HCT116 (cell line): ENCODE measurements at regions not wholly inside any gene's neighbourhood (a gene's known extent, or its start where the extent isn't known, plus 50 kb on each side); places are given as distances from the start of the nearest gene placed in this dataset.

ENCODE experiments used
- ATAC-seq: fragments of 200-7000 bp; cut with Tn5 transposase; 2 replicates; pipeline ENCODE4 v1.9.1; 2020; ENCODE audit warnings: mild to moderate bottlenecking, moderate library complexity
- BruUV-seq: library from RNA; stranded (reverse); fragments of 400-500 nt; replicated peaks from 2 replicates; lab custom pipeline; 2021; lab: Mats Ljungman, UMichigan
- CTCF ChIA-PET: fragments of 300-600 bp; sonication (Branson Sonifier 250); formaldehyde crosslinking; loops from one replicate; lab custom pipeline; 2021; ENCODE audit warnings: antibody characterized with exemption; lab: Charles Lee
- POLR2A ChIA-PET: fragments of 300-600, 350-600 bp; sonication (Branson Sonifier 250); formaldehyde crosslinking; loops from one replicate; lab custom pipeline; 2021; ENCODE audit warnings: antibody characterized with exemption; lab: Charles Lee
- RAD21 ChIA-PET, 2 experiments: fragments of 300-600 bp; sonication (Branson Sonifier 250); formaldehyde crosslinking; loops; one replicate each; lab custom pipeline; 2023; ENCODE audit warnings: low total read pairs in 2 of 2; ENCODE audit not compliant: uncharacterized antibody in 2 of 2, unreplicated experiment in 2 of 2, low non-redundant PET in 1 of 2; lab: Charles Lee
- DNase-seq: peaks from one replicate; pipeline ENCODE4 v3.0.0-alpha.2; 2010; ENCODE audit warnings: low read depth, low spot score
- H2AFZ ChIP-seq: fragments of 200-600 bp; shearing (Covaris generic), sonication (generic); 2 replicates; pipeline ENCODE4 v1.6.1; 2017; ENCODE audit warnings: low read depth, mixed run types, mixed read lengths, antibody characterized with exemption, low read length; ENCODE audit not compliant: poor library complexity, severe bottlenecking
- H3K27ac ChIP-seq: 2 replicates; pipeline ENCODE4 v1.5.1; 2012; ENCODE audit warnings: low read depth, low read length
- H3K27me3 ChIP-seq: fragments of 200-600 bp; sonication (generic); 2 replicates; pipeline ENCODE4 v1.6.1; 2016; ENCODE audit warnings: mixed run types, low read length, mixed read lengths; ENCODE audit not compliant: insufficient read depth
- H3K36me3 ChIP-seq, 2 experiments: fragments of 200-500 bp in 1 of 2; fragments of 200-600 bp in 1 of 2; sonication (Bioruptor generic) in 1 of 2; sonication (generic) in 1 of 2; 2 replicates each; pipeline versions ENCODE4 v1.5.1 to v1.6.1; 2014 to 2016; ENCODE audit warnings: low read length in 2 of 2, inconsistent platforms in 1 of 2, mixed read lengths in 1 of 2, mixed run types in 1 of 2; ENCODE audit not compliant: insufficient read depth in 2 of 2, control insufficient read depth in 1 of 2
- H3K4me1 ChIP-seq, 2 experiments: fragments of 200-600 bp in 1 of 2; sonication (generic) in 1 of 2; 2 replicates each; pipeline versions ENCODE4 v1.5.1 to v1.6.1; 2012 to 2017; ENCODE audit warnings: low read length in 2 of 2, inconsistent platforms in 1 of 2, mild to moderate bottlenecking in 1 of 2, mixed read lengths in 1 of 2, mixed run types in 1 of 2, moderate library complexity in 1 of 2; ENCODE audit not compliant: insufficient read depth in 2 of 2, control insufficient read depth in 1 of 2
- H3K4me2 ChIP-seq: fragments of 200-600 bp; sonication (generic); 2 replicates; pipeline ENCODE4 v1.6.1; 2017; ENCODE audit warnings: mixed run types, low read length, mixed read lengths
- H3K4me3 ChIP-seq, 2 experiments: fragments of 200-600 bp in 1 of 2; sonication (generic) in 1 of 2; replicated peaks in 1 of 2; 2 replicates each; pipeline ENCODE4 v1.5.1; 2011 to 2016; ENCODE audit warnings: low read length in 2 of 2, control low read depth in 1 of 2, low read depth in 1 of 2, mild to moderate bottlenecking in 1 of 2, mixed read lengths in 1 of 2, mixed run types in 1 of 2
- H3K79me2 ChIP-seq: fragments of 200-600 bp; sonication (generic); 2 replicates; pipeline ENCODE4 v1.6.1; 2017; ENCODE audit warnings: mild to moderate bottlenecking, mixed run types, low read length, moderate library complexity, mixed read lengths; ENCODE audit not compliant: insufficient read depth
- H3K9ac ChIP-seq: fragments of 200-600 bp; sonication (generic); 2 replicates; pipeline ENCODE4 v1.6.1; 2016; ENCODE audit warnings: low read length, mixed read lengths
- H3K9me2 ChIP-seq: fragments of 200-600 bp; sonication (generic), shearing (Covaris generic); 2 replicates; pipeline ENCODE4 v1.6.1; 2017; ENCODE audit warnings: mixed run types, mild to moderate bottlenecking, moderate library complexity; ENCODE audit not compliant: insufficient read depth
- H3K9me3 ChIP-seq, 2 experiments: fragments of 200-500 bp in 1 of 2; fragments of 200-600 bp in 1 of 2; sonication (Bioruptor generic) in 1 of 2; sonication (generic) in 1 of 2; 2 replicates each; pipeline ENCODE4 v1.6.1; 2014 to 2017; ENCODE audit warnings: low read length in 2 of 2, mixed read lengths in 2 of 2, inconsistent platforms in 1 of 2, low read depth in 1 of 2, mild to moderate bottlenecking in 1 of 2, mixed run types in 1 of 2, moderate library complexity in 1 of 2; ENCODE audit not compliant: control insufficient read depth in 1 of 2, insufficient read depth in 1 of 2
- H4K20me1 ChIP-seq: fragments of 200-600 bp; sonication (generic), shearing (Covaris generic); 2 replicates; pipeline ENCODE4 v1.6.1; 2017; ENCODE audit warnings: mixed run types, mild to moderate bottlenecking, moderate library complexity; ENCODE audit not compliant: insufficient read depth
- CBX3 ChIP-seq: IDR thresholded peaks from 2 replicates; pipeline ENCODE4 v1.6.1; 2012; ENCODE audit warnings: low read depth
- EGR1 ChIP-seq: IDR thresholded peaks from 2 replicates; pipeline ENCODE4 v1.6.1; 2012; ENCODE audit warnings: low read depth
- ELF1 ChIP-seq: IDR thresholded peaks from 2 replicates; pipeline ENCODE4 v1.6.1; 2012; ENCODE audit warnings: low read depth, borderline replicate concordance
- EZH2 ChIP-seq: fragments of 200-600 bp; sonication (generic); IDR thresholded peaks from 2 replicates; pipeline ENCODE4 v1.6.1; 2017; ENCODE audit warnings: antibody characterized with exemption, mixed run types
- FOSL1 ChIP-seq: IDR thresholded peaks from 2 replicates; pipeline ENCODE4 v1.6.1; 2012; ENCODE audit warnings: low read depth
- POLR2A ChIP-seq: IDR thresholded peaks from 2 replicates; pipeline ENCODE4 v1.7.0; 2011; ENCODE audit warnings: borderline replicate concordance; ENCODE audit not compliant: insufficient read depth, insufficient read length; ENCODE audit errors: extremely low read depth
- RAD21 ChIP-seq: IDR thresholded peaks from 2 replicates; pipeline ENCODE4 v1.6.1; 2012; ENCODE audit warnings: low read depth, mild to moderate bottlenecking
- SIN3A ChIP-seq: IDR thresholded peaks from 2 replicates; pipeline ENCODE4 v1.6.1; 2012; ENCODE audit warnings: low read depth
- SP1 ChIP-seq: IDR thresholded peaks from 2 replicates; pipeline ENCODE4 v1.6.1; 2012; ENCODE audit warnings: low read depth
- ZFX ChIP-seq: fragments of 450-650 bp; IDR thresholded peaks from 2 replicates; pipeline ENCODE4 v1.6.1; 2017
- ZNF274 ChIP-seq: fragments of 200-500 bp; sonication (Bioruptor generic); IDR thresholded peaks from 2 replicates; pipeline ENCODE4 v1.6.1; 2014; ENCODE audit warnings: mild to moderate bottlenecking, low read depth, low read length, inconsistent platforms
- intact Hi-C: fragments of 100-400 bp; cut with micrococcal nuclease; formaldehyde crosslinking; loops from 2 replicates; pipeline ENCODE4 v1.10.0; 2022
- TF ChIP-seq, protein P1 (sequence below): IDR thresholded peaks from 2 replicates; pipeline ENCODE4 v1.6.1; 2011; ENCODE audit warnings: mild to moderate bottlenecking, low read length, moderate library complexity; ENCODE audit not compliant: insufficient replicate concordance; ENCODE audit errors: extremely low read depth
- TF ChIP-seq, protein P2 (sequence below): IDR thresholded peaks from 2 replicates; pipeline ENCODE4 v1.6.1; 2012; ENCODE audit warnings: low read depth

DNA sequence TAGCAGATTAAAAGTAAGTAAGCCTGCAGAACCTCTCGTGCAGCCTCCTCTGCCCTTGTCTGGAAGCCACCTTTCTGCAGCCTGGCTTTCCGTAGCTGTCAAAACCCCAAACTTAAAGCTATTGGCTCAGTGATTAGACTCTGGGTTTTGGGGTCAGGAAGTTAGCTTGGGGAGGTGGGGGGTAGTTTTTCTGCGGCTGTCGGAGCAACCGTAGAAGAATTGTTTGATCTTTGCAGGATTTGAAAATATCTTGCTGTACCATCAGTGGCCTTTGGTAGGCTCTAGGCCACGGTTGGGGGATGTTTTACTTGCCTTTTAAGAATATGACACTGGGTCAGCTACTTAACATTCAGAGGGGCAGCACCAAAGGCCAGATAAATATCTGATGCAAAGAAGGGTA is 88.4 kb upstream of the RASGRP1 start:
- POLR2A ChIA-PET: no interaction called here
- Histone ChIP-seq H3K4me1 (no peaks in the 10 kb centered on the region), H3K9ac (no peak overlapping the region), H3K9me2 (no peaks in the 10 kb centered on the region), H3K4me2 (no peak overlapping the region), H3K9me3 (no peaks in the 10 kb centered on the region), H2AFZ (no peak overlapping the region), H3K27ac (no peak overlapping the region), H4K20me1 (no peaks in the 10 kb centered on the region), H3K4me3 (no peak overlapping the region), H3K79me2 (no peaks in the 10 kb centered on the region), H3K27me3 (no peaks in the 10 kb centered on the region), H3K36me3 (no peaks in the 10 kb centered on the region)
- CTCF ChIA-PET: no interaction called here
- RAD21 ChIA-PET: no interaction called here
- intact Hi-C loops: no loop called here
- DNase-seq: no peak
- TF ChIP-seq, protein P1, sequence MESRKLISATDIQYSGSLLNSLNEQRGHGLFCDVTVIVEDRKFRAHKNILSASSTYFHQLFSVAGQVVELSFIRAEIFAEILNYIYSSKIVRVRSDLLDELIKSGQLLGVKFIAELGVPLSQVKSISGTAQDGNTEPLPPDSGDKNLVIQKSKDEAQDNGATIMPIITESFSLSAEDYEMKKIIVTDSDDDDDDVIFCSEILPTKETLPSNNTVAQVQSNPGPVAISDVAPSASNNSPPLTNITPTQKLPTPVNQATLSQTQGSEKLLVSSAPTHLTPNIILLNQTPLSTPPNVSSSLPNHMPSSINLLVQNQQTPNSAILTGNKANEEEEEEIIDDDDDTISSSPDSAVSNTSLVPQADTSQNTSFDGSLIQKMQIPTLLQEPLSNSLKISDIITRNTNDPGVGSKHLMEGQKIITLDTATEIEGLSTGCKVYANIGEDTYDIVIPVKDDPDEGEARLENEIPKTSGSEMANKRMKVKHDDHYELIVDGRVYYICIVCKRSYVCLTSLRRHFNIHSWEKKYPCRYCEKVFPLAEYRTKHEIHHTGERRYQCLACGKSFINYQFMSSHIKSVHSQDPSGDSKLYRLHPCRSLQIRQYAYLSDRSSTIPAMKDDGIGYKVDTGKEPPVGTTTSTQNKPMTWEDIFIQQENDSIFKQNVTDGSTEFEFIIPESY: no peak
- no TSS peak for BruUV-seq
- ATAC-seq: no peak

DNA sequence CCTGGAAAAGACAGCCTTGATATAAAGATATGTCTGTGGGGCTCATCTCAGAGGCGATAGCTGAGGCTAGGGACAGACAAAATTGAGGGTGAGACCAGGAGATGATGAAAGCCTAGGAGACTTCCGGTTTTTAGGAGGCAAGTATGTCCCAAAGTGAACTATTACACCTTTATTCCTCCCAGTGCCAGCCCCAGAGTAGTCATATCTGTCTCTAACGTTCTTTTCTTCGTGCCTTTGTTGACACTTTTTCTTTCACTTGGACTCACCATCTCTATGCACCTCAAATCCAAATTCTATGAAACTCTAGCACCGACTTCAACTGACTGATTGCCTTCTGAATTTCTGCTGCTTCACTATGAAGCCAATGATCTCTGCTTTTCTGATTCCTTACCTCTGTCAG is 93.8 kb upstream of the RASGRP1 start:
- intact Hi-C loops: no loop called here
- Histone ChIP-seq H3K36me3 (no peaks in the 10 kb centered on the region), H3K27ac (no peak overlapping the region), H3K4me2 (no peak overlapping the region), H3K9me2 (no peaks in the 10 kb centered on the region), H3K4me3 (no peak overlapping the region), H2AFZ (no peak overlapping the region), H3K79me2 (no peaks in the 10 kb centered on the region), H3K9ac (no peak overlapping the region), H3K9me3 (no peaks in the 10 kb centered on the region), H3K4me1 (no peaks in the 10 kb centered on the region), H3K27me3 (no peaks in the 10 kb centered on the region), H4K20me1 (no peaks in the 10 kb centered on the region)
- ChIA-PET CTCF (interaction anchor here (2.2 kb wide), 1 partner anchor 41 kb away, joined by 6 read pairs; no protein-coding TSS in a partner anchor), POLR2A (no interaction called here), RAD21 (no interaction called here)
- BruUV-seq: no TSS peak
- no peak for TF ChIP-seq EGR1
- TF ChIP-seq EZH2: no peak
- TF ChIP-seq FOSL1: no peak
- TF ChIP-seq POLR2A: no peak
- TF ChIP-seq SIN3A: no peak
- no peak for TF ChIP-seq ELF1
- no peak for TF ChIP-seq SP1
- TF ChIP-seq, protein P2, sequence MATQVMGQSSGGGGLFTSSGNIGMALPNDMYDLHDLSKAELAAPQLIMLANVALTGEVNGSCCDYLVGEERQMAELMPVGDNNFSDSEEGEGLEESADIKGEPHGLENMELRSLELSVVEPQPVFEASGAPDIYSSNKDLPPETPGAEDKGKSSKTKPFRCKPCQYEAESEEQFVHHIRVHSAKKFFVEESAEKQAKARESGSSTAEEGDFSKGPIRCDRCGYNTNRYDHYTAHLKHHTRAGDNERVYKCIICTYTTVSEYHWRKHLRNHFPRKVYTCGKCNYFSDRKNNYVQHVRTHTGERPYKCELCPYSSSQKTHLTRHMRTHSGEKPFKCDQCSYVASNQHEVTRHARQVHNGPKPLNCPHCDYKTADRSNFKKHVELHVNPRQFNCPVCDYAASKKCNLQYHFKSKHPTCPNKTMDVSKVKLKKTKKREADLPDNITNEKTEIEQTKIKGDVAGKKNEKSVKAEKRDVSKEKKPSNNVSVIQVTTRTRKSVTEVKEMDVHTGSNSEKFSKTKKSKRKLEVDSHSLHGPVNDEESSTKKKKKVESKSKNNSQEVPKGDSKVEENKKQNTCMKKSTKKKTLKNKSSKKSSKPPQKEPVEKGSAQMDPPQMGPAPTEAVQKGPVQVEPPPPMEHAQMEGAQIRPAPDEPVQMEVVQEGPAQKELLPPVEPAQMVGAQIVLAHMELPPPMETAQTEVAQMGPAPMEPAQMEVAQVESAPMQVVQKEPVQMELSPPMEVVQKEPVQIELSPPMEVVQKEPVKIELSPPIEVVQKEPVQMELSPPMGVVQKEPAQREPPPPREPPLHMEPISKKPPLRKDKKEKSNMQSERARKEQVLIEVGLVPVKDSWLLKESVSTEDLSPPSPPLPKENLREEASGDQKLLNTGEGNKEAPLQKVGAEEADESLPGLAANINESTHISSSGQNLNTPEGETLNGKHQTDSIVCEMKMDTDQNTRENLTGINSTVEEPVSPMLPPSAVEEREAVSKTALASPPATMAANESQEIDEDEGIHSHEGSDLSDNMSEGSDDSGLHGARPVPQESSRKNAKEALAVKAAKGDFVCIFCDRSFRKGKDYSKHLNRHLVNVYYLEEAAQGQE: no peak
- no peak for TF ChIP-seq CBX3
- TF ChIP-seq ZFX: no peak
- no peak for TF ChIP-seq RAD21
- TF ChIP-seq ZNF274: no peak
- ATAC-seq: no peak
- DNase-seq: no peak
